Calu3 (cell line): ENCODE measurements at regions not wholly inside any gene's neighbourhood (a gene's known extent, or its start where the extent isn't known, plus 50 kb on each side); places are given as distances from the start of the nearest gene placed in this dataset.

Experiments
- BruUV-seq: library from RNA; stranded (reverse); fragments of 400-500 nt; replicated peaks from 2 replicates; lab custom pipeline; 2021; lab: Mats Ljungman, UMichigan
- CTCF ChIA-PET: fragments of 300-600 bp; sonication (Branson Sonifier 250); formaldehyde crosslinking; loops from one replicate; lab custom pipeline; 2022; ENCODE audit warnings: antibody characterized with exemption; lab: Charles Lee
- DNase-seq: peaks from one replicate; pipeline ENCODE4 v3.0.0; 2022
- H3K27ac Mint-ChIP-seq: one replicate; pipeline ENCODE4 v1.8.0; 2022; ENCODE audit warnings: mixed read lengths; ENCODE audit not compliant: unreplicated experiment
- H3K27me3 Mint-ChIP-seq: one replicate; pipeline ENCODE4 v1.8.0; 2022; ENCODE audit warnings: mixed read lengths; ENCODE audit not compliant: unreplicated experiment
- H3K36me3 Mint-ChIP-seq: one replicate; pipeline ENCODE4 v1.8.0; 2022; ENCODE audit warnings: mild to moderate bottlenecking, moderate library complexity, mixed read lengths; ENCODE audit not compliant: insufficient read depth, unreplicated experiment
- H3K4me1 Mint-ChIP-seq: one replicate; pipeline ENCODE4 v1.8.0; 2022; ENCODE audit warnings: mild to moderate bottlenecking, low read depth, mixed read lengths; ENCODE audit not compliant: unreplicated experiment
- H3K4me3 Mint-ChIP-seq: one replicate; pipeline ENCODE4 v1.8.0; 2022; ENCODE audit warnings: mild to moderate bottlenecking, low read depth, moderate library complexity, mixed read lengths; ENCODE audit not compliant: unreplicated experiment
- H3K9me3 Mint-ChIP-seq: one replicate; pipeline ENCODE4 v1.8.0; 2022; ENCODE audit warnings: low read depth, mixed read lengths; ENCODE audit not compliant: unreplicated experiment
- intact Hi-C: fragments of 100-400 bp; cut with micrococcal nuclease; formaldehyde crosslinking; loops from one replicate; pipeline ENCODE4 v1.10.0; 2022; ENCODE audit not compliant: unreplicated experiment
- TF ChIP-seq, protein P1 (sequence below): fragments of 200-600 bp; IDR thresholded peaks from one replicate; pipeline ENCODE4 v1.8.0; 2022; ENCODE audit warnings: antibody characterized with exemption; ENCODE audit not compliant: unreplicated experiment

GRCh38 chr12:131355361-131356245, 355.3 kb upstream of the SFSWAP start:
- no TSS peak for BruUV-seq
- DNase-seq: no peak
- Mint-ChIP-seq H3K27me3 (peaks cover 36% of the 10 kb centered on the region), H3K9me3 (no peaks in the 10 kb centered on the region), H3K4me3 (no peak overlapping the region), H3K27ac (no peak overlapping the region), H3K36me3 (no peaks in the 10 kb centered on the region), H3K4me1 (no peaks in the 10 kb centered on the region)
- CTCF ChIA-PET: no interaction called here
- TF ChIP-seq, protein P1, sequence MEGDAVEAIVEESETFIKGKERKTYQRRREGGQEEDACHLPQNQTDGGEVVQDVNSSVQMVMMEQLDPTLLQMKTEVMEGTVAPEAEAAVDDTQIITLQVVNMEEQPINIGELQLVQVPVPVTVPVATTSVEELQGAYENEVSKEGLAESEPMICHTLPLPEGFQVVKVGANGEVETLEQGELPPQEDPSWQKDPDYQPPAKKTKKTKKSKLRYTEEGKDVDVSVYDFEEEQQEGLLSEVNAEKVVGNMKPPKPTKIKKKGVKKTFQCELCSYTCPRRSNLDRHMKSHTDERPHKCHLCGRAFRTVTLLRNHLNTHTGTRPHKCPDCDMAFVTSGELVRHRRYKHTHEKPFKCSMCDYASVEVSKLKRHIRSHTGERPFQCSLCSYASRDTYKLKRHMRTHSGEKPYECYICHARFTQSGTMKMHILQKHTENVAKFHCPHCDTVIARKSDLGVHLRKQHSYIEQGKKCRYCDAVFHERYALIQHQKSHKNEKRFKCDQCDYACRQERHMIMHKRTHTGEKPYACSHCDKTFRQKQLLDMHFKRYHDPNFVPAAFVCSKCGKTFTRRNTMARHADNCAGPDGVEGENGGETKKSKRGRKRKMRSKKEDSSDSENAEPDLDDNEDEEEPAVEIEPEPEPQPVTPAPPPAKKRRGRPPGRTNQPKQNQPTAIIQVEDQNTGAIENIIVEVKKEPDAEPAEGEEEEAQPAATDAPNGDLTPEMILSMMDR: no peak
- intact Hi-C loops: no loop called here

- no peak for DNase-seq
- H3K27ac Mint-ChIP-seq: no peak overlapping the region
- H3K36me3 Mint-ChIP-seq: no peaks in the 10 kb centered on the region
- BruUV-seq: no TSS peak
- no peak overlapping the region for H3K4me3 Mint-ChIP-seq
- no peaks in the 10 kb centered on the region for H3K9me3 Mint-ChIP-seq
- TF ChIP-seq, protein P1: no peak
- peaks cover 36% of the 10 kb centered on the region for H3K27me3 Mint-ChIP-seq
- CTCF ChIA-PET: no interaction called here
- no peaks in the 10 kb centered on the region for H3K4me1 Mint-ChIP-seq
- intact Hi-C loops: no loop called here
Measured at GRCh38 chr12:131356485-131357184, 354.3 kb upstream of the SFSWAP start.

DNA sequence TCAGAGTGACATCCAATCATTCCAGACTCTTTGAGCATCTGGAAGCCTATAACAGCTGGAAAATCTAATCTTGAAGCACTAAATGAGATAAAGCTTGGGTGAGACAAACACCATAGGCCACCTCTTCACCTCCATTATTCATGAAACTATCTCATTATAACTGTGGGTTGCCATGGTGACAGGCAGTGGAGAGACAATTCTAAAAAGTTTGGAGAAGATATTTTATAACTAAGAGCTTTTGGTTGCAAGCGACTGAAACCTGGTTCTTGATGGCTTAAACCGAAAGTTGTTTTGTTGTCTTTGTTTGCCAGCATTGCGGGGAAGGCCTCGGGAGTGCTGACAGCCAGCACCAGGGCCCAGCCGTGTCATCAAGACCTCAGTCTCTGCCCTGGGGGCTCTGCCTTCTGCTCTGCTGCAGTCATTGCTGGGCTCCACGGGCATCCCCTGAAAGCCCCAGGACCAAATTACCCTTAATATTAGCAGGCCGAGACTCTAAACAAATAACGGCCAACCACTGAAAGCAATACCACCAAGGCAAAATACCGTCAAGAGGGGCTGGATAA, 353.6 kb upstream of the SFSWAP start:
- no peaks in the 10 kb centered on the region for H3K9me3 Mint-ChIP-seq
- no peak for DNase-seq
- TF ChIP-seq, protein P1: no peak
- CTCF ChIA-PET: no interaction called here
- BruUV-seq: no TSS peak
- no peaks in the 10 kb centered on the region for H3K4me1 Mint-ChIP-seq
- H3K4me3 Mint-ChIP-seq: no peak overlapping the region
- no peaks in the 10 kb centered on the region for H3K36me3 Mint-ChIP-seq
- H3K27me3 Mint-ChIP-seq: peaks cover 39% of the 10 kb centered on the region
- intact Hi-C loops: no loop called here
- no peak overlapping the region for H3K27ac Mint-ChIP-seq

GRCh38 chr12:131357920-131358319, 353.0 kb upstream of the SFSWAP start:
- no TSS peak for BruUV-seq
- Mint-ChIP-seq H3K27me3 (peaks cover 45% of the 10 kb centered on the region), H3K36me3 (no peaks in the 10 kb centered on the region), H3K27ac (no peak overlapping the region), H3K4me3 (no peak overlapping the region), H3K4me1 (no peaks in the 10 kb centered on the region), H3K9me3 (no peaks in the 10 kb centered on the region)
- CTCF ChIA-PET: no interaction called here
- intact Hi-C loops: no loop called here
- DNase-seq: no peak
- TF ChIP-seq, protein P1: no peak
